Central memory CD8-positive, alpha-beta T cell (primary cell): ENCODE measurements at regions not wholly inside any gene's neighbourhood (a gene's known extent, or its start where the extent isn't known, plus 50 kb on each side); places are given as distances from the start of the nearest gene placed in this dataset.

Source experiments
- ATAC-seq: fragments of 150-1000 bp; cut with Tn5 transposase; replicated peaks from 2 replicates; pipeline ENCODE4 v1.10.0; 2022; ENCODE audit warnings: mild to moderate bottlenecking, moderate FRiP score, moderate number of reproducible peaks; ENCODE audit not compliant: poor library complexity, severe bottlenecking; ENCODE audit errors: extremely low read depth
- DNase-seq, 2 donors: peaks; one replicate each; pipeline ENCODE4 v3.0.0; 2021; ENCODE audit warnings: low spot score in 2 of 2
- H3K27ac Mint-ChIP-seq: one replicate; pipeline ENCODE4 v1.8.0; 2022; ENCODE audit warnings: low read depth, mild to moderate bottlenecking, moderate library complexity, mixed read lengths
- H3K27me3 Mint-ChIP-seq: one replicate; pipeline ENCODE4 v1.8.0; 2022; ENCODE audit warnings: mixed read lengths
- H3K36me3 Mint-ChIP-seq: one replicate; pipeline ENCODE4 v1.8.0; 2022; ENCODE audit warnings: mild to moderate bottlenecking, moderate library complexity, mixed read lengths; ENCODE audit not compliant: insufficient read depth
- H3K4me1 Mint-ChIP-seq: one replicate; pipeline ENCODE4 v1.8.0; 2022; ENCODE audit warnings: mixed read lengths
- H3K4me3 Mint-ChIP-seq: one replicate; pipeline ENCODE4 v1.8.0; 2022; ENCODE audit warnings: mild to moderate bottlenecking, moderate library complexity, mixed read lengths
- H3K9me3 Mint-ChIP-seq: one replicate; pipeline ENCODE4 v1.8.0; 2022; ENCODE audit warnings: mixed read lengths

GRCh38 chr7:25353196-25353595, 124.9 kb upstream of the NPVF start:
- peaks cover 34% of the 10 kb centered on the region for H3K27me3 Mint-ChIP-seq
- ATAC-seq = no peak
- DNase-seq = no peak
- H3K4me3 Mint-ChIP-seq = no peak overlapping the region
- no peak overlapping the region for H3K27ac Mint-ChIP-seq
- no peaks in the 10 kb centered on the region for H3K9me3 Mint-ChIP-seq
- no peaks in the 10 kb centered on the region for H3K36me3 Mint-ChIP-seq
- no peaks in the 10 kb centered on the region for H3K4me1 Mint-ChIP-seq

- no peak overlapping the region for H3K4me3 Mint-ChIP-seq
- no peaks in the 10 kb centered on the region for H3K36me3 Mint-ChIP-seq
- H3K9me3 Mint-ChIP-seq = no peaks in the 10 kb centered on the region
- H3K4me1 Mint-ChIP-seq = no peaks in the 10 kb centered on the region
- DNase-seq = no peak
- H3K27ac Mint-ChIP-seq = no peak overlapping the region
- peaks cover 39% of the 10 kb centered on the region for H3K27me3 Mint-ChIP-seq
- no peak for ATAC-seq
These were observed 125.4 kb upstream of the NPVF start for GRCh38 chr7:25353732-25354131.

GRCh38 chr7:25356534-25357151, 128.4 kb upstream of the NPVF start:
- H3K27ac Mint-ChIP-seq = no peak overlapping the region
- H3K9me3 Mint-ChIP-seq = no peaks in the 10 kb centered on the region
- no peaks in the 10 kb centered on the region for H3K4me1 Mint-ChIP-seq
- no peak for ATAC-seq
- peaks cover 37% of the 10 kb centered on the region for H3K27me3 Mint-ChIP-seq
- no peaks in the 10 kb centered on the region for H3K36me3 Mint-ChIP-seq
- no peak overlapping the region for H3K4me3 Mint-ChIP-seq
- no peak for DNase-seq

GRCh38 chr7:25358926-25359325, 130.6 kb upstream of the NPVF start:
- DNase-seq (no peak), ATAC-seq (no peak)
- H3K27ac Mint-ChIP-seq = no peak overlapping the region
- no peak overlapping the region for H3K4me3 Mint-ChIP-seq
- no peaks in the 10 kb centered on the region for H3K36me3 Mint-ChIP-seq
- peaks cover 38% of the 10 kb centered on the region for H3K27me3 Mint-ChIP-seq
- H3K9me3 Mint-ChIP-seq = no peaks in the 10 kb centered on the region
- H3K4me1 Mint-ChIP-seq = no peaks in the 10 kb centered on the region

GRCh38 chr7:25359471-25360059, 131.3 kb upstream of the NPVF start:
- ATAC-seq = no peak
- no peaks in the 10 kb centered on the region for H3K9me3 Mint-ChIP-seq
- H3K36me3 Mint-ChIP-seq = no peaks in the 10 kb centered on the region
- H3K4me1 Mint-ChIP-seq = no peaks in the 10 kb centered on the region
- peaks cover 38% of the 10 kb centered on the region for H3K27me3 Mint-ChIP-seq
- H3K4me3 Mint-ChIP-seq = no peak overlapping the region
- no peak for DNase-seq
- H3K27ac Mint-ChIP-seq = no peak overlapping the region

GRCh38 chr7:25360451-25360850, 132.2 kb upstream of the NPVF start:
- H3K36me3 Mint-ChIP-seq = no peaks in the 10 kb centered on the region
- no peaks in the 10 kb centered on the region for H3K9me3 Mint-ChIP-seq
- no peak overlapping the region for H3K27ac Mint-ChIP-seq
- ATAC-seq (no peak), DNase-seq (no peak)
- H3K4me1 Mint-ChIP-seq = no peaks in the 10 kb centered on the region
- H3K4me3 Mint-ChIP-seq = no peak overlapping the region
- peaks cover 41% of the 10 kb centered on the region for H3K27me3 Mint-ChIP-seq

- ATAC-seq = no peak
- Mint-ChIP-seq H3K4me1 (no peaks in the 10 kb centered on the region), H3K4me3 (no peak overlapping the region), H3K36me3 (no peaks in the 10 kb centered on the region), H3K27ac (no peak overlapping the region), H3K27me3 (peaks cover 50% of the 10 kb centered on the region), H3K9me3 (no peaks in the 10 kb centered on the region)
- DNase-seq = no peak
These were observed 133.1 kb upstream of the NPVF start for GRCh38 chr7:25361387-25361786.

- no peak overlapping the region for H3K4me3 Mint-ChIP-seq
These were observed 133.6 kb upstream of the NPVF start for GRCh38 chr7:25361863-25362262.

GRCh38 chr7:25368599-25369201, 140.4 kb upstream of the NPVF start:
- no peaks in the 10 kb centered on the region for H3K4me1 Mint-ChIP-seq
- no peak overlapping the region for H3K27ac Mint-ChIP-seq
- H3K27me3 Mint-ChIP-seq = peaks cover 46% of the 10 kb centered on the region
- H3K4me3 Mint-ChIP-seq = no peak overlapping the region
- no peaks in the 10 kb centered on the region for H3K36me3 Mint-ChIP-seq
- no peak for DNase-seq
- ATAC-seq = no peak
- peaks cover 4% of the 10 kb centered on the region for H3K9me3 Mint-ChIP-seq

More at GRCh38 chr7:25361863-25362262, 133.6 kb upstream of the NPVF start:
- Mint-ChIP-seq H3K36me3 (no peaks in the 10 kb centered on the region), H3K4me1 (no peaks in the 10 kb centered on the region), H3K9me3 (no peaks in the 10 kb centered on the region), H3K27me3 (peaks cover 53% of the 10 kb centered on the region), H3K27ac (no peak overlapping the region)
- no peak for DNase-seq
- no peak for ATAC-seq

GRCh38 chr7:25369786-25370185, 141.5 kb upstream of the NPVF start:
- Mint-ChIP-seq H3K9me3 (peaks cover 4% of the 10 kb centered on the region), H3K27me3 (peaks cover 46% of the 10 kb centered on the region), H3K4me1 (no peaks in the 10 kb centered on the region), H3K4me3 (no peak overlapping the region), H3K27ac (no peak overlapping the region), H3K36me3 (no peaks in the 10 kb centered on the region)
- ATAC-seq (no peak), DNase-seq (no peak)

GRCh38 chr7:25371972-25372371, 143.7 kb upstream of the NPVF start:
- ATAC-seq (no peak), DNase-seq (no peak)
- no peak overlapping the region for H3K4me3 Mint-ChIP-seq
- H3K36me3 Mint-ChIP-seq = no peaks in the 10 kb centered on the region
- no peak overlapping the region for H3K27ac Mint-ChIP-seq
- peaks cover 41% of the 10 kb centered on the region for H3K27me3 Mint-ChIP-seq
- peaks cover 4% of the 10 kb centered on the region for H3K9me3 Mint-ChIP-seq
- no peaks in the 10 kb centered on the region for H3K4me1 Mint-ChIP-seq

GRCh38 chr7:25375805-25376600, 147.7 kb upstream of the NPVF start:
- DNase-seq (no peak), ATAC-seq (no peak)
- peaks cover 36% of the 10 kb centered on the region for H3K27me3 Mint-ChIP-seq
- H3K4me1 Mint-ChIP-seq = no peaks in the 10 kb centered on the region
- H3K4me3 Mint-ChIP-seq = no peak overlapping the region
- peaks cover 4% of the 10 kb centered on the region for H3K9me3 Mint-ChIP-seq
- no peak overlapping the region for H3K27ac Mint-ChIP-seq
- H3K36me3 Mint-ChIP-seq = no peaks in the 10 kb centered on the region
